ENCODE measurements at regions not wholly inside any gene's neighbourhood (a gene's known extent, or its start where the extent isn't known, plus 50 kb on each side); places are given as distances from the start of the nearest gene placed in this dataset.

DNA sequence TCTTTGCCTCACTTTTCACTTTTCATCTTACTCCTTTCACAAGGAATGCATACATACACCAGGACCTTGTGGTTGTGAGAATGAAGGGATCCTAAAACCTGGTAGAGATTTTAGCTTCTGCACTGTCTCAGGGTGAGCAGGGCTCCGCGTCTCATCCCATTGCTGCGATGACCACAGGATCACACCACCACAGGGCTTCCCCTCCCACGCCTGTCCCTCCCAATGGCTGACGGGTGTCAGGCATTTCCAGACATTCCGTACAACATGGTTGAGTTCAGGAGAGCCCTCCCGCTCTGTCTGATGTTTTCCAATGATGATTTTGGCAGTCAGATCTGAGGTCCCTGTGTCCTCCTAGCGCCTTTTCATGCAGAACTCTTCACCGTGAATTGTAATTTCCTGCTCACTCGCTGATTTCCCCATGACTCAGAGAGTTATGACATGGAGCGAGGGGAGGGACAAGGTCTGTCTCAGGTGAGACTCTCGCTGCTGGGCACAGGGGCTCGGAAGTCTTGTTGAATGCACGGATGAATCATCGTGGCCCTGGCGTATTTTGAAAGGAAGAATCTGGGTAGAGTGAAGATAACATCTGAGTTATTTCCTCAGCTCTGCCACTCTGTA, 102.8 kb downstream of the TEX29 start:
- Histone ChIP-seq H3K36me3 (ENCODE audit: control insufficient read depth, insufficient read depth, low read length) (no peaks in the 10 kb centered on the region), H3K27me3 (ENCODE audit: control insufficient read depth, insufficient read depth, low read length) (no peaks in the 10 kb centered on the region), H3K4me3 (ENCODE audit: low read depth, low read length) (no peak overlapping the region)
- no peak for FAIRE-seq
- no peak for DNase-seq (ENCODE audit: low read depth)
- no peak for TF ChIP-seq CTCF (IDR thresholded peaks at IDR 0.05; ENCODE audit: insufficient read depth, low read length, severe bottlenecking)

DNA sequence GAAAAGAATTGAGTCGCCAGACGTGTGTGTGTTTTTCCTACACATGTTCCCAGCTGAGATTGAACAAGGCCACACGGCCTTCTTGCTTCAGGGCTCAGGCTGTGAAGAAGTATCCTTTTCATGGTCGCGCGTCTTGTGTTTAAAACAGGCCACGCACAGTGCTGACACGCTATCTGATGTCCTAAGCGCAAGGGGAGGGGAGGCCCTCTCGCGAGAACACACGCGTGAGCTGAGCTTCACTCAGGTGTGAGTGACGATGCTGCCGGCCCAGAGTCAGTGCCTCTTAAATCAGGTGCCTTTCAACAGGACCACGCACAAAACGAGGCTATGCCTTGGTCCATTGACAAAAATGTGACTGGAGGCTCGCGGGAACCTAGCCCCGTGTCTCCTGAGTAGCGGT, 103.7 kb downstream of the TEX29 start:
- Histone ChIP-seq H3K36me3 (ENCODE audit: control insufficient read depth, insufficient read depth, low read length) (no peaks in the 10 kb centered on the region), H3K27me3 (ENCODE audit: control insufficient read depth, insufficient read depth, low read length) (no peaks in the 10 kb centered on the region), H3K4me3 (ENCODE audit: low read depth, low read length) (no peak overlapping the region)
- DNase-seq (ENCODE audit: low read depth): no peak
- FAIRE-seq: no peak
- TF ChIP-seq CTCF (IDR thresholded peaks at IDR 0.05; ENCODE audit: insufficient read depth, low read length, severe bottlenecking): no peak

- DNase-seq (ENCODE audit: low read depth): no peak
- Histone ChIP-seq H3K36me3 (ENCODE audit: control insufficient read depth, insufficient read depth, low read length) (no peaks in the 10 kb centered on the region), H3K4me3 (ENCODE audit: low read depth, low read length) (no peak overlapping the region), H3K27me3 (ENCODE audit: control insufficient read depth, insufficient read depth, low read length) (no peaks in the 10 kb centered on the region)
- TF ChIP-seq CTCF (IDR thresholded peaks at IDR 0.05; ENCODE audit: insufficient read depth, low read length, severe bottlenecking): no peak
- FAIRE-seq: no peak
Observed at GRCh38 chr13:111425326-111425725, 104.9 kb downstream of the TEX29 start.

DNA sequence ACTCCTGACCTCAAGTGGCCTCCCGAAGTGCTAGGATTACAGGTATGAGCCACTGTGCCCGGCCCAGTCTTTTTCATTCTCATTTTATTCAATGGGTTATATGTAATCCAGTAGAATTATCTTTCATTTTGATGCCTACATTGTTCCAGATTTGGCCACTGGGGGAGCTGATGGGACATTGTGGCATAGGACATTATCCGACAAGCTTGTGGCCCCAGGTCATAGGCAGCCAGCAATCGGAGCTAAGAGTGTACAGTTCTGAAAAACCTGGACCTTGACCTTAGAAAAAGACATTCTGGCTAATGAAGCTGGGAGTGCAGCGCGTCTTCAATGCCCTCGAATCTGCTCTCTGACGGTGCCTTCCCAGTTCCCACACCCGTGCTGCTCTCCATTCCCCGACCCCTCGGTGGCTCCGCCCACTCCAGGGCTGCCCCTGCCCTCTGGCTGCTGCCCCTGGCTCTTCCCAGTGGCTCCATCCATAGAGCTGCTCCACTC, 108.7 kb downstream of the TEX29 start:
- DNase-seq (ENCODE audit: low read depth): peak; percentile 21
- peak; percentile 28 for TF ChIP-seq CTCF (IDR thresholded peaks at IDR 0.05; ENCODE audit: insufficient read depth, low read length, severe bottlenecking)
- Histone ChIP-seq H3K4me3 (ENCODE audit: low read depth, low read length) (no peak overlapping the region), H3K27me3 (ENCODE audit: control insufficient read depth, insufficient read depth, low read length) (no peaks in the 10 kb centered on the region), H3K36me3 (ENCODE audit: control insufficient read depth, insufficient read depth, low read length) (no peaks in the 10 kb centered on the region)
- no peak for FAIRE-seq

DNA sequence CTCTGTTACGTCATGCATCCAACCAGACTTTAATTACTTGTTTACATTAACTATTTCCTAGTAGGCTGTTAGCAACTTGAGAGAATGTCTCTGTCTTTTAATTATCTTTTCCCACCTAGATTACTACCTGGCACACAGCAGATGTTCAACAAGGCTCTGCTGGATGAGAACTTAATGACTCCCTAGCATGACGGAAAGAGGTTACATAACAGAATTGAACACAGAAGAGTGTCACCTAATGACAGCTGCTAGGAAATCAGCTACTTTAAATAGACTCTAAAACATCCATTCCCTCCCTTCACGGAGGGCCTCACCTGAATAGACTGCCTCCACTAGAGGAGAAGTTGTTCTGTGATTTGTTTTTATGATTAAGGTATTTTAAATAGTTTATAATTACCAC, 110.8 kb downstream of the TEX29 start:
- no peak overlapping the region for H3K4me3 ChIP-seq (ENCODE audit: low read depth, low read length)
- FAIRE-seq: no peak
- H3K27me3 ChIP-seq (ENCODE audit: control insufficient read depth, insufficient read depth, low read length): no peaks in the 10 kb centered on the region

More for the DNA sequence above, 110.8 kb downstream of the TEX29 start:
- DNase-seq (ENCODE audit: low read depth): no peak
- TF ChIP-seq CTCF (IDR thresholded peaks at IDR 0.05; ENCODE audit: insufficient read depth, low read length, severe bottlenecking): no peak
- no peaks in the 10 kb centered on the region for H3K36me3 ChIP-seq (ENCODE audit: control insufficient read depth, insufficient read depth, low read length)

Measured in bronchial epithelial cell (primary cell).